Smooth muscle cell (in vitro differentiated cells): ENCODE measurements at regions not wholly inside any gene's neighbourhood (a gene's known extent, or its start where the extent isn't known, plus 50 kb on each side); places are given as distances from the start of the nearest gene placed in this dataset.
A peak's percentile ranks its signal among the peaks of the same experiment; 100 is the strongest.

Experiments
- DNase-seq: peaks from one replicate; lab custom pipeline; 2025; ENCODE audit not compliant: unreplicated experiment; lab: John Stamatoyannopoulos, UW
- H2AFZ ChIP-seq: fragments of 200-600 bp; sonication (generic); 2 replicates; pipeline ENCODE4 v1.6.0; 2016; ENCODE audit warnings: antibody characterized with exemption, low read depth, mild to moderate bottlenecking
- H3F3A ChIP-seq: fragments of 200-600 bp; sonication (generic); 2 replicates; pipeline ENCODE4 v1.6.0; 2017; ENCODE audit warnings: antibody characterized with exemption, low read depth
- H3K27ac ChIP-seq: fragments of 200-600 bp; sonication (generic); 2 replicates; pipeline ENCODE4 v1.5.1; 2016; ENCODE audit warnings: low read depth, mild to moderate bottlenecking
- H3K27me3 ChIP-seq: fragments of 200-600 bp; sonication (generic); 2 replicates; pipeline ENCODE4 v1.6.1; 2016; ENCODE audit warnings: low read depth, mild to moderate bottlenecking
- H3K36me3 ChIP-seq: fragments of 200-600 bp; sonication (generic); 2 replicates; pipeline ENCODE4 v1.5.1; 2016; ENCODE audit warnings: low read depth
- H3K4me1 ChIP-seq: fragments of 200-600 bp; sonication (generic); 2 replicates; pipeline ENCODE4 v1.5.1; 2016; ENCODE audit warnings: low read depth
- H3K4me2 ChIP-seq: fragments of 200-600 bp; sonication (generic); 2 replicates; pipeline ENCODE4 v1.6.0; 2016; ENCODE audit warnings: mild to moderate bottlenecking
- H3K4me3 ChIP-seq: fragments of 200-600 bp; sonication (generic); 2 replicates; pipeline ENCODE4 v1.5.1; 2016; ENCODE audit warnings: mild to moderate bottlenecking
- H3K79me2 ChIP-seq: fragments of 200-600 bp; sonication (generic); 2 replicates; pipeline ENCODE4 v1.6.0; 2016; ENCODE audit warnings: low read depth, mild to moderate bottlenecking
- H3K9ac ChIP-seq: fragments of 200-600 bp; sonication (generic); 2 replicates; pipeline ENCODE4 v1.6.0; 2016; ENCODE audit warnings: low read depth
- H3K9me3 ChIP-seq: fragments of 200-600 bp; sonication (generic); replicated peaks from 2 replicates; pipeline ENCODE4 v1.5.1; 2016; ENCODE audit warnings: low read depth
- H4K20me1 ChIP-seq: fragments of 200-600 bp; sonication (generic); 2 replicates; pipeline ENCODE4 v1.6.0; 2016; ENCODE audit warnings: low read depth
- CTCF ChIP-seq: fragments of 200-600 bp; sonication (generic); IDR thresholded peaks from 2 replicates; pipeline ENCODE4 v1.5.1; 2017; ENCODE audit warnings: borderline replicate concordance, mild to moderate bottlenecking, antibody characterized with exemption; ENCODE audit not compliant: insufficient read depth, poor library complexity, severe bottlenecking
- WGBS: methylation state at CpG from one replicate; pipeline ENCODE4 v1.1.7; 2016; ENCODE audit warnings: low lambda C conversion rate; 5-methylcytosine and 5-hydroxymethylcytosine counted together

- no peaks in the 10 kb centered on the region for H3K79me2 ChIP-seq
- no peak overlapping the region for H3K9ac ChIP-seq
- H3K4me2 ChIP-seq: no peak overlapping the region
- H3F3A ChIP-seq: no peaks in the 10 kb centered on the region
- H3K9me3 ChIP-seq: no peaks in the 10 kb centered on the region
- H4K20me1 ChIP-seq: no peaks in the 10 kb centered on the region
- no peak overlapping the region for H2AFZ ChIP-seq
- TF ChIP-seq CTCF: no peak
- no peak for DNase-seq
- no peaks in the 10 kb centered on the region for H3K36me3 ChIP-seq
- no peak overlapping the region for H3K4me3 ChIP-seq
- WGBS: 86% methylated on average over 2 of the region's 2 CpGs
- no peaks in the 10 kb centered on the region for H3K27me3 ChIP-seq
- H3K27ac ChIP-seq: peak overlapping the region; percentile 36
- peaks cover 8% of the 10 kb centered on the region for H3K4me1 ChIP-seq
Observed at GRCh38 chr18:51617572-51618260, 420.2 kb upstream of the MEX3C start.

- 28% methylated on average over 1 of the region's 1 CpG for WGBS
- no peaks in the 10 kb centered on the region for H4K20me1 ChIP-seq
- peaks cover 9% of the 10 kb centered on the region for H3K4me1 ChIP-seq
- H3K4me3 ChIP-seq: no peak overlapping the region
- no peaks in the 10 kb centered on the region for H3K27me3 ChIP-seq
- no peaks in the 10 kb centered on the region for H3K79me2 ChIP-seq
- no peaks in the 10 kb centered on the region for H3K9me3 ChIP-seq
- H3K4me2 ChIP-seq: no peak overlapping the region
- H2AFZ ChIP-seq: no peak overlapping the region
- H3F3A ChIP-seq: no peaks in the 10 kb centered on the region
- DNase-seq: no peak
- TF ChIP-seq CTCF: no peak
- no peak overlapping the region for H3K27ac ChIP-seq
- no peak overlapping the region for H3K9ac ChIP-seq
- H3K36me3 ChIP-seq: no peaks in the 10 kb centered on the region
Observed at GRCh38 chr18:51619283-51619682, 421.8 kb upstream of the MEX3C start.

- DNase-seq: peak; percentile 12
- Histone ChIP-seq H3K36me3 (no peaks in the 10 kb centered on the region), H3K4me3 (peak overlapping the region; percentile 30), H3K9me3 (no peaks in the 10 kb centered on the region), H3K4me1 (peaks cover 9% of the 10 kb centered on the region), H3K4me2 (peak overlapping the region; percentile 80), H3K27ac (no peak overlapping the region), H2AFZ (peak overlapping the region; percentile 81), H4K20me1 (no peaks in the 10 kb centered on the region), H3K9ac (no peak overlapping the region), H3K27me3 (no peaks in the 10 kb centered on the region), H3F3A (no peaks in the 10 kb centered on the region), H3K79me2 (no peaks in the 10 kb centered on the region)
- peak; percentile 90 for TF ChIP-seq CTCF
- WGBS: 37% methylated on average over 14 of the region's 14 CpGs
Observed at GRCh38 chr18:51621113-51621863, 423.8 kb upstream of the MEX3C start.
